Sigmoid colon (tissue), 4 donors: ENCODE measurements at regions not wholly inside any gene's neighbourhood (a gene's known extent, or its start where the extent isn't known, plus 50 kb on each side); places are given as distances from the start of the nearest gene placed in this dataset.

Experiments
- POLR2A ChIP-seq, 2 donors: fragments of 450-650 bp; IDR thresholded peaks; one replicate each; pipeline ENCODE4 v1.6.1; 2016; ENCODE audit warnings: antibody characterized with exemption in 2 of 2, mild to moderate bottlenecking in 2 of 2, moderate library complexity in 2 of 2
- POLR2AphosphoS5 ChIP-seq, 4 donors: sonication (generic); formaldehyde crosslinking; IDR thresholded peaks; one replicate each; pipeline ENCODE4 v1.6.1; 2017; ENCODE audit warnings: antibody characterized with exemption in 4 of 4

DNA sequence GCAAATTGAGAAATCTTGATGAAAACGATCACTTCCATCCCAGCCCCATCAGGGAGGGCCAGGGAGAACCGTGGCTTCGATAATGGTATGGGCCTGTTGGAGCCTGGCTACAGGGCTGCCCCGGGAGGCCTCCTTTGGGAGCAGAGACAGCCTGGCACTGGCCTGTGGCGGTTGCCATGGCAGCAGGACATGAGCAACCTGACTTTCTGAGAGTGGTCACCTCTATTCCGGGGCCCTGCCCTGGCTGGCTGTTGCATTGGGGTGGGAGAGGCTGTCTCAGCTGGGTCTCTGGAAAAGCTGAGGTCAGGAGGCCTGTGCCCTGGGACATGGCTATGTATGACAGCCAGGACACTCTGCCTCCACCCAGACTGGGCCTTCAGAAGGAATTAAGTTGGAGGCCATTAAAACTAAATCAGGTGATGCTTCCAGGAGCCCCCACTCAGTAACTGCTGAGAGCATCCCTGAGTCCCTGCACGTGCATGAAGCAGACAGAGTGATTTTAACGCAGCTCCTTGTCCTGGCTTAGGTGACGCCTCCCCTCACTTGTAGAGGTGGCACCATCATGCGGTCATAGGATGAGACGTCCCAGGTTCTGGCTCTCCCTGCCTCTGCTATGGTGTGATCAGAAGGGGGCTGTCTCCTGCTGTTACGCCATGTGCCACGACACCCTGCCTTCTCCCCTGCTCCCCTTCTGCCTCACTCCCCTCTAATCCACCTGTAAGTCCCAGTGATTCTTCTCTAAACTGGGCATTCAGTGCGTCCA lies 126.3 kb downstream of the SLC25A47 start:
- TF ChIP-seq POLR2A (IDR thresholded peaks at IDR 0.05) (no peak), POLR2AphosphoS5 (IDR thresholded peaks at IDR 0.05) (no peak)
